ENCODE measurements at regions not wholly inside any gene's neighbourhood (a gene's known extent, or its start where the extent isn't known, plus 50 kb on each side); places are given as distances from the start of the nearest gene placed in this dataset.
"Not testable (repeated sequence)": the region's sequence is repeated elsewhere in the genome, so short reads cannot be mapped to it uniquely, and the experiment has no call there.

- Histone ChIP-seq H3K27me3 (ENCODE audit: low read depth, low read length) (no peaks in the 10 kb centered on the region), H3K9me3 (ENCODE audit: control insufficient read depth in 1 of 2, low read length in 2 of 2) (no peaks in the 10 kb centered on the region), H3K4me3 (ENCODE audit: low read depth in 1 of 2, low read length in 2 of 2) (no peak overlapping the region), H3K36me3 (ENCODE audit: control insufficient read depth in 1 of 2, insufficient read depth in 2 of 2, low read length in 2 of 2) (no peaks in the 10 kb centered on the region), H3K27ac (ENCODE audit: low read length) (no peak overlapping the region), H3K4me1 (ENCODE audit: control insufficient read depth in 1 of 2, insufficient read depth in 2 of 2, low read length in 2 of 2) (no peaks in the 10 kb centered on the region)
Observed at GRCh38 chr5:74452856-74453255, 187.7 kb downstream of the ENC1 start.

- no peaks in the 10 kb centered on the region for H3K9me3 ChIP-seq (ENCODE audit: control insufficient read depth in 1 of 2, low read length in 2 of 2)
- H3K4me1 ChIP-seq (ENCODE audit: control insufficient read depth in 1 of 2, insufficient read depth in 2 of 2, low read length in 2 of 2): no peaks in the 10 kb centered on the region
- no peak overlapping the region for H3K27ac ChIP-seq (ENCODE audit: low read length)
- no peak overlapping the region for H3K4me3 ChIP-seq (ENCODE audit: low read depth in 1 of 2, low read length in 2 of 2)
- H3K36me3 ChIP-seq (ENCODE audit: control insufficient read depth in 1 of 2, insufficient read depth in 2 of 2, low read length in 2 of 2): no peaks in the 10 kb centered on the region
- H3K27me3 ChIP-seq (ENCODE audit: low read depth, low read length): no peaks in the 10 kb centered on the region
Observed at GRCh38 chr5:74450095-74450494, 190.4 kb downstream of the ENC1 start.

- Histone ChIP-seq H3K27ac (ENCODE audit: low read length) (no peak overlapping the region), H3K27me3 (ENCODE audit: low read depth, low read length) (no peaks in the 10 kb centered on the region), H3K9me3 (ENCODE audit: control insufficient read depth in 1 of 2, low read length in 2 of 2) (no peaks in the 10 kb centered on the region), H3K36me3 (ENCODE audit: control insufficient read depth in 1 of 2, insufficient read depth in 2 of 2, low read length in 2 of 2) (no peaks in the 10 kb centered on the region), H3K4me1 (ENCODE audit: control insufficient read depth in 1 of 2, insufficient read depth in 2 of 2, low read length in 2 of 2) (no peaks in the 10 kb centered on the region), H3K4me3 (ENCODE audit: low read depth in 1 of 2, low read length in 2 of 2) (no peak overlapping the region)
Observed at GRCh38 chr5:74446725-74447241, 193.7 kb downstream of the ENC1 start.

- Histone ChIP-seq H3K27me3 (ENCODE audit: low read depth, low read length) (no peaks in the 10 kb centered on the region), H3K36me3 (ENCODE audit: control insufficient read depth in 1 of 2, insufficient read depth in 2 of 2, low read length in 2 of 2) (no peaks in the 10 kb centered on the region), H3K9me3 (ENCODE audit: control insufficient read depth in 1 of 2, low read length in 2 of 2) (no peaks in the 10 kb centered on the region), H3K4me3 (ENCODE audit: low read depth in 1 of 2, low read length in 2 of 2) (no peak overlapping the region), H3K4me1 (ENCODE audit: control insufficient read depth in 1 of 2, insufficient read depth in 2 of 2, low read length in 2 of 2) (no peaks in the 10 kb centered on the region), H3K27ac (ENCODE audit: low read length) (no peak overlapping the region)
Observed at GRCh38 chr5:74442466-74442865, 198.1 kb downstream of the ENC1 start.

- no peaks in the 10 kb centered on the region for H3K4me1 ChIP-seq (ENCODE audit: control insufficient read depth in 1 of 2, insufficient read depth in 2 of 2, low read length in 2 of 2)
- no peaks in the 10 kb centered on the region for H3K27me3 ChIP-seq (ENCODE audit: low read depth, low read length)
- H3K4me3 ChIP-seq (ENCODE audit: low read depth in 1 of 2, low read length in 2 of 2): no peak overlapping the region
- H3K9me3 ChIP-seq (ENCODE audit: control insufficient read depth in 1 of 2, low read length in 2 of 2): no peaks in the 10 kb centered on the region
- H3K27ac ChIP-seq (ENCODE audit: low read length): no peak overlapping the region
- no peaks in the 10 kb centered on the region for H3K36me3 ChIP-seq (ENCODE audit: control insufficient read depth in 1 of 2, insufficient read depth in 2 of 2, low read length in 2 of 2)
Observed at GRCh38 chr5:74441616-74442015, 198.9 kb downstream of the ENC1 start.

- no peaks in the 10 kb centered on the region for H3K4me1 ChIP-seq (ENCODE audit: control insufficient read depth in 1 of 2, insufficient read depth in 2 of 2, low read length in 2 of 2)
- H3K27ac ChIP-seq (ENCODE audit: low read length): no peak overlapping the region
- no peaks in the 10 kb centered on the region for H3K36me3 ChIP-seq (ENCODE audit: control insufficient read depth in 1 of 2, insufficient read depth in 2 of 2, low read length in 2 of 2)
- no peaks in the 10 kb centered on the region for H3K27me3 ChIP-seq (ENCODE audit: low read depth, low read length)
- no peak overlapping the region for H3K4me3 ChIP-seq (ENCODE audit: low read depth in 1 of 2, low read length in 2 of 2)
- no peaks in the 10 kb centered on the region for H3K9me3 ChIP-seq (ENCODE audit: control insufficient read depth in 1 of 2, low read length in 2 of 2)
Observed at GRCh38 chr5:74440341-74440740, 200.2 kb downstream of the ENC1 start.

GRCh38 chr5:74437870-74438269, 202.7 kb downstream of the ENC1 start:
- not testable (repeated sequence) for H3K9me3 ChIP-seq (ENCODE audit: control insufficient read depth in 1 of 2, low read length in 2 of 2); H3K4me3 ChIP-seq (ENCODE audit: low read depth in 1 of 2, low read length in 2 of 2); H3K27ac ChIP-seq (ENCODE audit: low read length); H3K36me3 ChIP-seq (ENCODE audit: control insufficient read depth in 1 of 2, insufficient read depth in 2 of 2, low read length in 2 of 2); H3K27me3 ChIP-seq (ENCODE audit: low read depth, low read length)
- H3K4me1 ChIP-seq (ENCODE audit: control insufficient read depth in 1 of 2, insufficient read depth in 2 of 2, low read length in 2 of 2): peaks cover 0 to 11% of the 10 kb centered on the region in 2 donors

- Histone ChIP-seq H3K27ac (ENCODE audit: low read length) (no peak overlapping the region), H3K27me3 (ENCODE audit: low read depth, low read length) (no peaks in the 10 kb centered on the region), H3K4me1 (ENCODE audit: control insufficient read depth in 1 of 2, insufficient read depth in 2 of 2, low read length in 2 of 2) (peaks cover 0 to 11% of the 10 kb centered on the region in 2 donors), H3K9me3 (ENCODE audit: control insufficient read depth in 1 of 2, low read length in 2 of 2) (no peaks in the 10 kb centered on the region), H3K4me3 (ENCODE audit: low read depth in 1 of 2, low read length in 2 of 2) (peak overlapping the region in 1 of 2 donors; percentile 13), H3K36me3 (ENCODE audit: control insufficient read depth in 1 of 2, insufficient read depth in 2 of 2, low read length in 2 of 2) (no peaks in the 10 kb centered on the region)
Observed at GRCh38 chr5:74433896-74434829, 206.4 kb downstream of the ENC1 start.

GRCh38 chr5:74433255-74433895, 207.2 kb downstream of the ENC1 start:
- peak overlapping the region in 1 of 2 donors; percentile 13 for H3K4me3 ChIP-seq (ENCODE audit: low read depth in 1 of 2, low read length in 2 of 2)

GRCh38 chr5:74432721-74433120, 207.8 kb downstream of the ENC1 start:
- H3K27me3 ChIP-seq (ENCODE audit: low read depth, low read length): no peaks in the 10 kb centered on the region
- no peaks in the 10 kb centered on the region for H3K36me3 ChIP-seq (ENCODE audit: control insufficient read depth in 1 of 2, insufficient read depth in 2 of 2, low read length in 2 of 2)
- H3K27ac ChIP-seq (ENCODE audit: low read length): no peak overlapping the region
- H3K9me3 ChIP-seq (ENCODE audit: control insufficient read depth in 1 of 2, low read length in 2 of 2): no peaks in the 10 kb centered on the region
- H3K4me3 ChIP-seq (ENCODE audit: low read depth in 1 of 2, low read length in 2 of 2): no peak overlapping the region
- peaks cover 0 to 11% of the 10 kb centered on the region in 2 donors for H3K4me1 ChIP-seq (ENCODE audit: control insufficient read depth in 1 of 2, insufficient read depth in 2 of 2, low read length in 2 of 2)

More at GRCh38 chr5:74433255-74433895, 207.2 kb downstream of the ENC1 start:
- Histone ChIP-seq H3K36me3 (ENCODE audit: control insufficient read depth in 1 of 2, insufficient read depth in 2 of 2, low read length in 2 of 2) (no peaks in the 10 kb centered on the region), H3K9me3 (ENCODE audit: control insufficient read depth in 1 of 2, low read length in 2 of 2) (no peaks in the 10 kb centered on the region), H3K4me1 (ENCODE audit: control insufficient read depth in 1 of 2, insufficient read depth in 2 of 2, low read length in 2 of 2) (peaks cover 0 to 11% of the 10 kb centered on the region in 2 donors), H3K27me3 (ENCODE audit: low read depth, low read length) (no peaks in the 10 kb centered on the region), H3K27ac (ENCODE audit: low read length) (no peak overlapping the region)

- no peak overlapping the region for H3K4me3 ChIP-seq (ENCODE audit: low read depth in 1 of 2, low read length in 2 of 2)
- no peaks in the 10 kb centered on the region for H3K27me3 ChIP-seq (ENCODE audit: low read depth, low read length)
- H3K9me3 ChIP-seq (ENCODE audit: control insufficient read depth in 1 of 2, low read length in 2 of 2): no peaks in the 10 kb centered on the region
- no peaks in the 10 kb centered on the region for H3K36me3 ChIP-seq (ENCODE audit: control insufficient read depth in 1 of 2, insufficient read depth in 2 of 2, low read length in 2 of 2)
- no peak overlapping the region for H3K27ac ChIP-seq (ENCODE audit: low read length)
- H3K4me1 ChIP-seq (ENCODE audit: control insufficient read depth in 1 of 2, insufficient read depth in 2 of 2, low read length in 2 of 2): peaks cover 0 to 11% of the 10 kb centered on the region in 2 donors
Observed at GRCh38 chr5:74432216-74432615, 208.3 kb downstream of the ENC1 start.
